H9 (cell line): ENCODE measurements at regions not wholly inside any gene's neighbourhood (a gene's known extent, or its start where the extent isn't known, plus 50 kb on each side); places are given as distances from the start of the nearest gene placed in this dataset.

Experiments used
- DNase-seq: peaks from one replicate; pipeline ENCODE4 v3.0.0-alpha.2; 2017
- H2AFZ ChIP-seq: one replicate; pipeline ENCODE4 v1.6.1; 2013; ENCODE audit warnings: mild to moderate bottlenecking, low read length, control low read depth, moderate library complexity
- H2AK5ac ChIP-seq: 2 replicates; pipeline ENCODE4 v1.6.1; 2013; ENCODE audit warnings: low read length, control low read depth, mixed read lengths; ENCODE audit not compliant: insufficient read length
- H2BK120ac ChIP-seq: one replicate; pipeline ENCODE4 v1.6.1; 2013; ENCODE audit warnings: low read depth, mild to moderate bottlenecking, low read length, control low read depth, inconsistent platforms; ENCODE audit not compliant: poor library complexity, severe bottlenecking
- H2BK12ac ChIP-seq: 2 replicates; pipeline ENCODE4 v1.6.1; 2013; ENCODE audit warnings: low read length, control low read depth, mixed read lengths, low read depth; ENCODE audit not compliant: insufficient read length
- H2BK15ac ChIP-seq: 2 replicates; pipeline ENCODE4 v1.6.1; 2013; ENCODE audit warnings: low read depth, low read length, control low read depth
- H2BK20ac ChIP-seq: one replicate; pipeline ENCODE4 v1.6.1; 2013; ENCODE audit warnings: low read depth, mild to moderate bottlenecking, low read length, control low read depth, inconsistent platforms; ENCODE audit not compliant: poor library complexity, severe bottlenecking
- H2BK5ac ChIP-seq: 2 replicates; pipeline ENCODE4 v1.6.1; 2013; ENCODE audit warnings: low read length, control low read depth, mixed read lengths; ENCODE audit not compliant: insufficient read length
- H3K14ac ChIP-seq: 2 replicates; pipeline ENCODE4 v1.6.1; 2013; ENCODE audit warnings: low read length, control low read depth; ENCODE audit not compliant: insufficient read depth
- H3K18ac ChIP-seq: 2 replicates; pipeline ENCODE4 v1.6.1; 2013; ENCODE audit warnings: low read depth, mild to moderate bottlenecking, mixed read lengths, low read length, control low read depth; ENCODE audit not compliant: insufficient read length
- H3K23ac ChIP-seq: 2 replicates; pipeline ENCODE4 v1.6.1; 2013; ENCODE audit warnings: low read length, control low read depth, mixed read lengths, low read depth; ENCODE audit not compliant: insufficient read length
- H3K23me2 ChIP-seq: 2 replicates; pipeline ENCODE4 v1.6.1; 2013; ENCODE audit warnings: low read depth, mild to moderate bottlenecking, mixed read lengths, low read length, control low read depth; ENCODE audit not compliant: insufficient read length, poor library complexity, severe bottlenecking
- H3K27ac ChIP-seq: 2 replicates; pipeline ENCODE4 v1.5.1; 2013; ENCODE audit warnings: low read length, control low read depth, mixed read lengths, low read depth; ENCODE audit not compliant: insufficient read length
- H3K27me3 ChIP-seq: 2 replicates; pipeline ENCODE4 v1.6.1; 2013; ENCODE audit warnings: low read length, control low read depth, inconsistent platforms; ENCODE audit not compliant: insufficient read depth
- H3K4ac ChIP-seq: 2 replicates; pipeline ENCODE4 v1.6.1; 2013; ENCODE audit warnings: low read depth, mild to moderate bottlenecking, control low read depth, inconsistent platforms, low read length, moderate library complexity
- H3K4me1 ChIP-seq: 2 replicates; pipeline ENCODE4 v1.6.1; 2013; ENCODE audit warnings: low read length, control low read depth, inconsistent platforms; ENCODE audit not compliant: insufficient read depth
- H3K4me2 ChIP-seq: 2 replicates; pipeline ENCODE4 v1.6.1; 2013; ENCODE audit warnings: low read length, control low read depth, mixed read lengths; ENCODE audit not compliant: insufficient read length, insufficient read depth
- H3K56ac ChIP-seq: 2 replicates; pipeline ENCODE4 v1.6.1; 2013; ENCODE audit warnings: low read depth, mild to moderate bottlenecking, mixed read lengths, low read length, control low read depth; ENCODE audit not compliant: insufficient read length
- H3K79me1 ChIP-seq: 2 replicates; pipeline ENCODE4 v1.6.1; 2013; ENCODE audit warnings: low read depth, mild to moderate bottlenecking, moderate library complexity, low read length, control low read depth, inconsistent platforms; ENCODE audit not compliant: insufficient read depth, poor library complexity, severe bottlenecking
- H3K79me2 ChIP-seq: 2 replicates; pipeline ENCODE4 v1.6.1; 2013; ENCODE audit warnings: low read length, control low read depth, inconsistent platforms; ENCODE audit not compliant: insufficient read depth
- H3K9ac ChIP-seq: 2 replicates; pipeline ENCODE4 v1.6.1; 2013; ENCODE audit warnings: low read length, control low read depth, mixed read lengths; ENCODE audit not compliant: insufficient read length; ENCODE audit errors: extremely low read depth
- H3K9me3 ChIP-seq: one replicate; pipeline ENCODE4 v1.6.1; 2013; ENCODE audit warnings: low read depth, low read length, inconsistent platforms; ENCODE audit not compliant: control insufficient read depth
- H3T11ph ChIP-seq: one replicate; pipeline ENCODE4 v1.6.1; 2013; ENCODE audit warnings: mild to moderate bottlenecking, low read length, control low read depth, inconsistent platforms
- H4K20me1 ChIP-seq: one replicate; pipeline ENCODE4 v1.6.1; 2013; ENCODE audit not compliant: control insufficient read depth, insufficient read length, insufficient read depth
- H4K5ac ChIP-seq: 2 replicates; pipeline ENCODE4 v1.6.1; 2013; ENCODE audit warnings: low read depth, mild to moderate bottlenecking, mixed read lengths, low read length, control low read depth; ENCODE audit not compliant: insufficient read length
- H4K8ac ChIP-seq: replicated peaks from 2 replicates; pipeline ENCODE4 v1.6.1; 2013; ENCODE audit warnings: low read length, control low read depth, mixed read lengths, low read depth; ENCODE audit not compliant: insufficient read length
- H4K91ac ChIP-seq: 2 replicates; pipeline ENCODE4 v1.6.1; 2013; ENCODE audit warnings: low read depth, mild to moderate bottlenecking, moderate library complexity, mixed read lengths, low read length, control low read depth; ENCODE audit not compliant: insufficient read length
- H3K27ac Mint-ChIP-seq, 3 experiments: 2 replicates in 2 of 3; 3 replicates in 1 of 3; pipeline ENCODE4 v1.8.0; 2020 to 2021; ENCODE audit warnings: mixed read lengths in 3 of 3, mild to moderate bottlenecking in 1 of 3, moderate library complexity in 1 of 3
- H3K27me3 Mint-ChIP-seq: 2 replicates; pipeline ENCODE4 v1.8.0; 2021; ENCODE audit warnings: low read depth, mild to moderate bottlenecking, moderate library complexity, mixed read lengths
- H3K36me3 Mint-ChIP-seq, 3 experiments: 2 replicates in 2 of 3; 3 replicates in 1 of 3; pipeline ENCODE4 v1.8.0; 2020 to 2021; ENCODE audit warnings: low read depth in 3 of 3, mixed read lengths in 3 of 3; ENCODE audit not compliant: insufficient read depth in 1 of 3
- H3K4me1 Mint-ChIP-seq, 2 experiments: 2 replicates each; pipeline ENCODE4 v1.8.0; 2020; ENCODE audit warnings: mixed read lengths in 2 of 2
- H3K4me3 Mint-ChIP-seq, 2 experiments: 2 replicates in 1 of 2; 3 replicates in 1 of 2; pipeline ENCODE4 v1.8.0; 2020 to 2021; ENCODE audit warnings: mild to moderate bottlenecking in 2 of 2, mixed read lengths in 2 of 2, moderate library complexity in 1 of 2
- H3K9me3 Mint-ChIP-seq, 2 experiments: 2 replicates in 1 of 2; 3 replicates in 1 of 2; pipeline ENCODE4 v1.8.0; 2020; ENCODE audit warnings: mild to moderate bottlenecking in 2 of 2, mixed read lengths in 2 of 2, moderate library complexity in 1 of 2
- CTCF ChIP-seq: fragments of 200-600 bp; sonication (generic); conservative IDR thresholded peaks from 3 replicates; pipeline ENCODE4 v1.8.0; 2021; ENCODE audit warnings: antibody characterized with exemption, mild to moderate bottlenecking
- WGBS: extraction: QIAGEN DNeasy Blood & Tissue Kit; methylation state at CpG from one replicate; pipeline ENCODE4 v1.1.7; 2013; ENCODE audit warnings: missing lambda C conversion rate, low lambda C conversion rate, mixed read lengths; ENCODE audit not compliant: insufficient read length; ENCODE audit errors: extremely low coverage; 5-methylcytosine and 5-hydroxymethylcytosine counted together

DNA sequence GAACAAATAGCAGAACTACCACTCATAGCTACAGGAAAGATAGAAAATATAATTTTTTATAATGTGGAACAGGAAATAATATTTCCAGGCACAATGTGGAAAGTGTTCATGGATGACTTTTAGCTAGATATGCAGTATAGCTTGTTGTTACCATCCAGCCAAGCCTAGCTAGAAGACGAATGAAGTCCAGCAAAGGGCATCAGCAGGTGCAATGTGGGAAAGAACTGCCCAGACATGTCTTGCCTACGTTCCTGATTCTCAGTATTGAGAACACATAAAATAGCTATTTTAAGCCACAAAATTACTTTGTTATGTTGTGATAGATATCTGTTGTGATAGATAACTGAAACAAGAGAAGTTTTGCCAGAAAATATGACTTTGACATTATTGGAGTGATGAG lies 1690.0 kb upstream of the LRRTM3 start:
- H4K91ac ChIP-seq: no peak overlapping the region
- H2BK120ac ChIP-seq: no peak overlapping the region
- H3K79me1 ChIP-seq: no peaks in the 10 kb centered on the region
- H3T11ph ChIP-seq: no peak overlapping the region
- no peaks in the 10 kb centered on the region for H3K9me3 ChIP-seq
- no peak overlapping the region for H2AK5ac ChIP-seq
- no CpG with 5 or more reads among the region's 2 CpGs for WGBS
- no peak overlapping the region for H3K4me2 ChIP-seq
- TF ChIP-seq CTCF: no peak
- H3K9ac ChIP-seq: no peak overlapping the region
- no peak overlapping the region for H3K14ac ChIP-seq
- H3K23me2 ChIP-seq: no peaks in the 10 kb centered on the region
- H3K4me1 ChIP-seq: peaks cover 3% of the 10 kb centered on the region; the same call in 1 of the 2 replicates
- H3K18ac ChIP-seq: no peak overlapping the region
- DNase-seq: no peak
- no peak overlapping the region for H3K23ac ChIP-seq
- no peak overlapping the region for H4K8ac ChIP-seq
- no peak overlapping the region for H3K56ac ChIP-seq
- Mint-ChIP-seq H3K27ac (peak overlapping the region in 1 of 3 experiments; percentile 53; a peak in 1 of 7 replicates), H3K27me3 (no peaks in the 10 kb centered on the region), H3K4me1 (peaks cover 10 to 12% of the 10 kb centered on the region in 2 experiments), H3K9me3 (no peaks in the 10 kb centered on the region), H3K36me3 (no peaks in the 10 kb centered on the region), H3K4me3 (no peak overlapping the region)
- no peak overlapping the region for H2BK12ac ChIP-seq
- no peaks in the 10 kb centered on the region for H4K20me1 ChIP-seq
- H3K4ac ChIP-seq: no peak overlapping the region
- no peak overlapping the region for H2BK15ac ChIP-seq
- H3K27me3 ChIP-seq: no peaks in the 10 kb centered on the region
- no peaks in the 10 kb centered on the region for H3K79me2 ChIP-seq
- no peak overlapping the region for H3K27ac ChIP-seq
- no peak overlapping the region for H2BK5ac ChIP-seq
- no peak overlapping the region for H2BK20ac ChIP-seq
- H2AFZ ChIP-seq: no peak overlapping the region
- no peak overlapping the region for H4K5ac ChIP-seq
